Activated CD8-positive, alpha-beta memory T cell treated with anti-CD3 and anti-CD28 coated beads, Interleukin-2, amount 10 ng/mL, durations not matched to agents 7 days and 5 days (primary cell): ENCODE measurements at regions not wholly inside any gene's neighbourhood (a gene's known extent, or its start where the extent isn't known, plus 50 kb on each side); places are given as distances from the start of the nearest gene placed in this dataset.
"Not testable (repeated sequence)": the region's sequence is repeated elsewhere in the genome, so short reads cannot be mapped to it uniquely, and the experiment has no call there.

Experiments used
- ATAC-seq: fragments of 150-1000 bp; cut with Tn5 transposase; one replicate; pipeline ENCODE4 v1.10.0; 2021; ENCODE audit warnings: moderate library complexity
- CTCF ChIA-PET: fragments of 350-600 bp; sonication (Branson Sonifier 250); formaldehyde crosslinking; loops from one replicate; lab custom pipeline; 2021; ENCODE audit warnings: antibody characterized with exemption; lab: Charles Lee
- DNase-seq: peaks from one replicate; pipeline ENCODE4 v3.0.0-alpha.2; 2020
- H3K27ac Mint-ChIP-seq: one replicate; pipeline ENCODE4 v1.8.0; 2021; ENCODE audit warnings: mild to moderate bottlenecking, mixed read lengths
- H3K27me3 Mint-ChIP-seq: one replicate; pipeline ENCODE4 v1.8.0; 2021; ENCODE audit warnings: mixed read lengths
- H3K36me3 Mint-ChIP-seq: one replicate; pipeline ENCODE4 v1.8.0; 2021; ENCODE audit warnings: mild to moderate bottlenecking, mixed read lengths
- H3K4me1 Mint-ChIP-seq: one replicate; pipeline ENCODE4 v1.8.0; 2021; ENCODE audit warnings: mixed read lengths
- H3K4me3 Mint-ChIP-seq: one replicate; pipeline ENCODE4 v1.8.0; 2021; ENCODE audit warnings: mild to moderate bottlenecking, moderate library complexity, mixed read lengths
- H3K9me3 Mint-ChIP-seq: one replicate; pipeline ENCODE4 v1.8.0; 2022; ENCODE audit warnings: low read depth, mixed read lengths

GRCh38 chr12:19897900-19898408 is 458.7 kb downstream of the AEBP2 start:
- CTCF ChIA-PET = interaction anchor here (1.4 kb wide), 1 partner anchor 17 kb away, joined by 3 read pairs; no protein-coding TSS in a partner anchor
- no peak overlapping the region for H3K27ac Mint-ChIP-seq
- no peaks in the 10 kb centered on the region for H3K36me3 Mint-ChIP-seq
- H3K27me3 Mint-ChIP-seq = peaks cover 2% of the 10 kb centered on the region
- no peak overlapping the region for H3K4me3 Mint-ChIP-seq
- DNase-seq (no peak), ATAC-seq (no peak)
- peaks cover 10% of the 10 kb centered on the region for H3K4me1 Mint-ChIP-seq
- H3K9me3 Mint-ChIP-seq = no peaks in the 10 kb centered on the region

DNA sequence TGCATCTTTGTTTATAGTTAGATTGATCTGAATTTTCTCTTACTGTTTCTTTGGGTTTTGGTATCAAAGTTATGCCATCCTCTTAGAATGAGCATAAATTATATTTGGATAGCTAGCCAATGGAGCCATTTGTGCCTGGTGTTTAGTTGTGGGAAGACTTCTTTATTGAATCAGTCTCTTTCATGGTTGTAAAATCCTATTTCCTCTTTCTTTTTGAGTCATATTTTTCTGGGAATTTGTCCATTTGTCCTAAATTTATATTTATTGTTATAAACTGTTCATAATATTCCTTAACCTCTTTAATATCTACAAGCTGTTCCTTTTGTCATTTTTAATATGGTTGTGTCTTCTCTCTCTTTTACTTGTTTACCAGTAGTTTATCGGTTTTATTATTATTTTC is 462.5 kb downstream of the AEBP2 start:
- no peak overlapping the region for H3K27ac Mint-ChIP-seq
- H3K36me3 Mint-ChIP-seq = no peaks in the 10 kb centered on the region
- peaks cover 2% of the 10 kb centered on the region for H3K27me3 Mint-ChIP-seq
- ATAC-seq = no peak
- no peaks in the 10 kb centered on the region for H3K4me1 Mint-ChIP-seq
- CTCF ChIA-PET = no interaction called here
- DNase-seq = no peak
- no peaks in the 10 kb centered on the region for H3K9me3 Mint-ChIP-seq
- no peak overlapping the region for H3K4me3 Mint-ChIP-seq

DNA sequence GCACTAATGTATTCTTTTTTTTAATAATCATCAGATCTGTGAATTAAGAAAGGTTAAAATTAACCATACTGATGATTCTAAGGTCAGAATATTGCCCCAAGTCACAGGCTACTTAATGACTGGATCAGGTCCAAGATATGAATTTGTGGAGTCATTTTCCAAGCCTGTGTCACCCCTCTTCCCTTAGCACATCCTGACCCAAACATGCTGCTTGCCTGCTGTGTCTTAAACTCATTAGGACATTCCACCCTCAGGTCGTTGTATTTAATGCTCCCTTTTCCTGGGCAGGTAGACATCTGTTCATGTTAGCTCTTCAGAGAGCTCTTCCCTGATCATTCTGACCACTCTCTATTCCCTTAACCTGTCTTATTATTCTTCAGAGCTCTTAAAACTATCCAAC is 463.5 kb upstream of the PDE3A start:
- no peaks in the 10 kb centered on the region for H3K9me3 Mint-ChIP-seq
- no peak overlapping the region for H3K27ac Mint-ChIP-seq
- CTCF ChIA-PET = no interaction called here
- H3K27me3 Mint-ChIP-seq = peaks cover 2% of the 10 kb centered on the region
- H3K4me1 Mint-ChIP-seq = no peaks in the 10 kb centered on the region
- H3K4me3 Mint-ChIP-seq = no peak overlapping the region
- ATAC-seq = no peak
- no peaks in the 10 kb centered on the region for H3K36me3 Mint-ChIP-seq
- no peak for DNase-seq

- H3K4me1 Mint-ChIP-seq = no peaks in the 10 kb centered on the region
- no peak for DNase-seq
- no peaks in the 10 kb centered on the region for H3K36me3 Mint-ChIP-seq
- no peaks in the 10 kb centered on the region for H3K27me3 Mint-ChIP-seq
- CTCF ChIA-PET = no interaction called here
- H3K9me3 Mint-ChIP-seq = no peaks in the 10 kb centered on the region
- no peak overlapping the region for H3K27ac Mint-ChIP-seq
- no peak overlapping the region for H3K4me3 Mint-ChIP-seq
- ATAC-seq = no peak
Observed at GRCh38 chr12:19908830-19909229, 459.5 kb upstream of the PDE3A start.

GRCh38 chr12:19909418-19909817 is 458.9 kb upstream of the PDE3A start:
- Mint-ChIP-seq H3K27ac (no peak overlapping the region), H3K9me3 (no peaks in the 10 kb centered on the region), H3K4me3 (no peak overlapping the region), H3K36me3 (no peaks in the 10 kb centered on the region), H3K4me1 (no peaks in the 10 kb centered on the region), H3K27me3 (no peaks in the 10 kb centered on the region)
- DNase-seq = no peak
- CTCF ChIA-PET = interaction anchor here (0.6 kb wide), 1 partner anchor 1896 kb away, joined by 3 read pairs; no protein-coding TSS in a partner anchor
- ATAC-seq = no peak

DNA sequence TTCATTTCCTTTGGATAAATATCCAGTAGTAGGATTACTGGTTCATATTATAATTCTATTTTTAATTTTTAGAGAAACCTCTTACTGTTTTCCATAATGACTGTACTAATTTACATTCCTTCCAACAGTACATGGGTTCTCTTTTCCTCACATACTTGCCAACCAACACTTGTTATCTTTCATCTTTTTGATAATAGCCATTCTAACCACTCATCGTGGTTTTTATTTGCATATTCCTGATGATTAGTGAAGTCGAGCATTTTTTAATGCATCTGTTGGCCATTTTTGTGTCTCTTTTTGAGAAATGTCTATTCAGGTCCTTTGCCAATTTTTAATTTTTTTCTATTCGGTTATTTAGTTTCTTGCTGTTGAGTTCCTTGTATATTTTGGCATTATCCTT is 457.7 kb upstream of the PDE3A start:
- H3K9me3 Mint-ChIP-seq = no peaks in the 10 kb centered on the region
- DNase-seq (no peak), ATAC-seq (no peak)
- H3K36me3 Mint-ChIP-seq = no peaks in the 10 kb centered on the region
- no peak overlapping the region for H3K4me3 Mint-ChIP-seq
- CTCF ChIA-PET = no interaction called here
- no peaks in the 10 kb centered on the region for H3K27me3 Mint-ChIP-seq
- no peak overlapping the region for H3K27ac Mint-ChIP-seq
- H3K4me1 Mint-ChIP-seq = no peaks in the 10 kb centered on the region

DNA sequence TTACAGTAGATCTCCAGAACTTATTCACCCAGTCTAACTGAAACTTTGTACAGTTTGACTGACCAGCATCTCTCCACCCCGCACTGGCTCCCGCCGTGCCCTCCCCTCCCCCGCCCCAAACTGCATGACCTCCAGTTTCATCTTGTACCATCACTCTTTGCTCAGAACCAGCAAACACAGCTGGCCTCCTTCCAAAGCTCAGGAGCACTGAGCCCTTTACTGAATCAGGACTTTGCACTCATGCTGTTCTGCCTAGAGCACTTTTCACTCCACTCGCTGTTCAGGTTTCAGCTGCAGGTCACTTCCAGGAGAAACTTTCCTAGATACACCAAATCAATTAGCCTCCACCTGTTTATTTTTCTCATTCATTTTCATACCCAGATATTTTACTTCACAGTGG is 455.3 kb upstream of the PDE3A start:
- Mint-ChIP-seq H3K4me1 (peaks cover 2% of the 10 kb centered on the region), H3K27me3 (no peaks in the 10 kb centered on the region), H3K27ac (no peak overlapping the region), H3K9me3 (no peaks in the 10 kb centered on the region), H3K36me3 (no peaks in the 10 kb centered on the region), H3K4me3 (no peak overlapping the region)
- CTCF ChIA-PET = no interaction called here
- no peak for ATAC-seq
- no peak for DNase-seq

- H3K27ac Mint-ChIP-seq = no peak overlapping the region
- no peak for ATAC-seq
- no peaks in the 10 kb centered on the region for H3K36me3 Mint-ChIP-seq
- H3K4me3 Mint-ChIP-seq = no peak overlapping the region
- CTCF ChIA-PET = interaction anchor here (0.7 to 1.5 kb wide), 3 partner anchors 17 to 384 kb away, joined by 3 read pairs; no protein-coding TSS in a partner anchor
- H3K27me3 Mint-ChIP-seq = no peaks in the 10 kb centered on the region
- no peak for DNase-seq
- H3K9me3 Mint-ChIP-seq = no peaks in the 10 kb centered on the region
- H3K4me1 Mint-ChIP-seq = peaks cover 2% of the 10 kb centered on the region
Observed at GRCh38 chr12:19915392-19916195, 452.7 kb upstream of the PDE3A start.

GRCh38 chr12:19916196-19916753 is 452.1 kb upstream of the PDE3A start:
- no peaks in the 10 kb centered on the region for H3K27me3 Mint-ChIP-seq
- CTCF ChIA-PET = interaction anchor here (0.8 to 1.5 kb wide), 2 partner anchors 22 to 384 kb away, joined by 3 read pairs; no protein-coding TSS in a partner anchor

GRCh38 chr12:19916974-19917373 is 451.4 kb upstream of the PDE3A start:
- no peak overlapping the region for H3K4me3 Mint-ChIP-seq
- H3K27me3 Mint-ChIP-seq = no peaks in the 10 kb centered on the region
- CTCF ChIA-PET = interaction anchor here (0.6 kb wide), 1 partner anchor 15 kb away, joined by 3 read pairs; no protein-coding TSS in a partner anchor
- H3K27ac Mint-ChIP-seq = no peak overlapping the region
- no peak for ATAC-seq
- no peaks in the 10 kb centered on the region for H3K9me3 Mint-ChIP-seq
- H3K36me3 Mint-ChIP-seq = no peaks in the 10 kb centered on the region
- DNase-seq = no peak
- H3K4me1 Mint-ChIP-seq = peaks cover 2% of the 10 kb centered on the region

More at GRCh38 chr12:19916196-19916753, 452.1 kb upstream of the PDE3A start:
- H3K27ac Mint-ChIP-seq = no peak overlapping the region
- no peak for ATAC-seq
- no peak overlapping the region for H3K4me3 Mint-ChIP-seq
- no peaks in the 10 kb centered on the region for H3K36me3 Mint-ChIP-seq
- H3K9me3 Mint-ChIP-seq = no peaks in the 10 kb centered on the region
- peaks cover 2% of the 10 kb centered on the region for H3K4me1 Mint-ChIP-seq
- no peak for DNase-seq

- H3K4me3 Mint-ChIP-seq, H3K27me3 Mint-ChIP-seq, H3K4me1 Mint-ChIP-seq, H3K9me3 Mint-ChIP-seq, H3K36me3 Mint-ChIP-seq, CTCF ChIA-PET, ATAC-seq, DNase-seq, H3K27ac Mint-ChIP-seq: not testable (repeated sequence)
Observed at GRCh38 chr12:19921716-19922115, 446.6 kb upstream of the PDE3A start.

DNA sequence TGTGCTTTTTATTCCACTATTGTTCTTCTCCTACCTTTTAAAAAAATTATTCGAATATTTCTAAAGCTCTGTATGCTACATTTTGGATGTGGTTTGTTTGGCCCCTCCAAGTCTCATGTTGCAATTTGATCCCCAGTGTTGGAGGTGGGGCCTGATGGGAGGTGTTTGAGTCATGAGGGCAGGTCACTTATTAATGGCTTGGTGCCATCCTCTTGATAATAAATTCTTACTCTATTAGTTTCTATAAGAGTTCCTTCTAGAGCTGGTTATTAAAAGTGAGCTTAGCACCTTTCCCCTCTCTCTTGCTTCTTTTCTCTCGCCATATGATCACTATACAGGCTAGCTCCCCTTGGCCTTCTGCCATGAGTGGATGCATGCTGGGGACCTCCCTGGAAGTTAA is 445.6 kb upstream of the PDE3A start:
- CTCF ChIA-PET = interaction anchor here (0.6 kb wide), 1 partner anchor 787 kb away, joined by 3 read pairs; no protein-coding TSS in a partner anchor
- ATAC-seq = no peak
- no peak for DNase-seq
- Mint-ChIP-seq H3K4me1 (no peaks in the 10 kb centered on the region), H3K36me3 (no peaks in the 10 kb centered on the region), H3K27me3 (no peaks in the 10 kb centered on the region), H3K4me3 (no peak overlapping the region), H3K9me3 (no peaks in the 10 kb centered on the region), H3K27ac (no peak overlapping the region)

DNA sequence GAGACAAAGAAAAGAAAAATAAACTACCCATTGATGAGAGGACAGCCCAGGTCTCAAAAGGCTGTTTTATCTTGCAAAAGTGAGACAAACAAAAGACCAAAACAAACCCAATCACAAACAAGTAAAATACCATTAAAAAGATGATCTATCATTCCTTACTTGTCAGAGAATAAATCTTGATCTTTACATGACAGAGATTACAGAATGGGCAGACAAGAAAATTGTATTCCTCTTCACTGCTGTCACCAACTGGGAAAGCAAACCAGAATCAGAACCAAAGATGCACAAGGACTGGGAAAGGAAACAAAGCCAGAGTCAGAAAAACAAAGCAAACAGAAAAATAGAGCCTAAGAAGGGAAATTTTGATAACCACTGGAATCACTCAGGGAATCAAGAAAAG is 444.0 kb upstream of the PDE3A start:
- H3K27ac Mint-ChIP-seq = no peak overlapping the region
- H3K36me3 Mint-ChIP-seq = no peaks in the 10 kb centered on the region
- no peak overlapping the region for H3K4me3 Mint-ChIP-seq
- no peak for ATAC-seq
- H3K9me3 Mint-ChIP-seq = no peaks in the 10 kb centered on the region
- H3K27me3 Mint-ChIP-seq = no peaks in the 10 kb centered on the region
- CTCF ChIA-PET = no interaction called here
- no peak for DNase-seq
- H3K4me1 Mint-ChIP-seq = no peaks in the 10 kb centered on the region

DNA sequence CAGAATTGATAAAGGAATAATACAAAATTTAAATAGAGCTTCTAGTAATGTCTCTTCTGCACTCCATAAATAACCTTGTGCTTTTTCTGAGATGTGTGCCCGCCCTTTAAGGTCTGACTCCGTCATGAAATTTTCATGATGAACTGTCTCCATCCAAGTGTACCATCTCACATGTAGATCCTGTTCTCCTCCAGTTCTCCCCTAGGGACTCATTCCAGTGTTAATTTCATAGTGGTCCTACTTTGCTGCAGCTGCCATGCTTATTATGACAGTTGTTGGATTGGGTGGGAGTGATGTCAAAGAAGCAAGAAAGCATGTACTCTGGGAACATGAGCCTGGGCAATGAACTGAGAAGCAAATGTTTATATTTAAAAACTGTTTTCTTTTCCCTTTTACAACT is 442.5 kb upstream of the PDE3A start:
- CTCF ChIA-PET = no interaction called here
- H3K36me3 Mint-ChIP-seq = no peaks in the 10 kb centered on the region
- no peak for ATAC-seq
- H3K4me3 Mint-ChIP-seq = no peak overlapping the region
- no peaks in the 10 kb centered on the region for H3K4me1 Mint-ChIP-seq
- DNase-seq = no peak
- H3K27me3 Mint-ChIP-seq = no peaks in the 10 kb centered on the region
- H3K27ac Mint-ChIP-seq = no peak overlapping the region
- no peaks in the 10 kb centered on the region for H3K9me3 Mint-ChIP-seq
